Liver (tissue), 8 donors: ENCODE measurements at regions not wholly inside any gene's neighbourhood (a gene's known extent, or its start where the extent isn't known, plus 50 kb on each side); places are given as distances from the start of the nearest gene placed in this dataset.

ENCODE experiments used
- DNase-seq: peaks from one replicate; pipeline ENCODE4 v3.0.0-alpha.2; 2017; ENCODE audit warnings: low spot score
- H3K27ac ChIP-seq, 2 donors: one replicate each; pipeline ENCODE4 v1.7.0; 2013; ENCODE audit warnings: inconsistent platforms in 2 of 2, low read length in 2 of 2, control low read depth in 1 of 2, low read depth in 1 of 2, mild to moderate bottlenecking in 1 of 2
- H3K27me3 ChIP-seq, 4 donors: one replicate each; pipeline versions ENCODE4 v1.6.1 to v1.7.0; 2013; ENCODE audit warnings: low read length in 3 of 4, inconsistent platforms in 1 of 4, mild to moderate bottlenecking in 1 of 4, moderate library complexity in 1 of 4; ENCODE audit not compliant: control insufficient read depth in 4 of 4, insufficient read depth in 4 of 4
- H3K36me3 ChIP-seq, 4 donors: one replicate each; pipeline versions ENCODE4 v1.6.1 to v1.7.0; 2013; ENCODE audit warnings: low read length in 3 of 4, mild to moderate bottlenecking in 3 of 4, low read depth in 1 of 4, moderate library complexity in 1 of 4; ENCODE audit not compliant: control insufficient read depth in 4 of 4, insufficient read depth in 3 of 4
- H3K4me1 ChIP-seq, 4 donors: one replicate each; pipeline versions ENCODE4 v1.6.1 to v1.7.0; 2013; ENCODE audit warnings: low read length in 3 of 4, mild to moderate bottlenecking in 3 of 4, moderate library complexity in 1 of 4; ENCODE audit not compliant: control insufficient read depth in 4 of 4, insufficient read depth in 4 of 4
- H3K4me3 ChIP-seq, 3 donors: one replicate each; pipeline versions ENCODE4 v1.6.1 to v1.7.0; 2013; ENCODE audit warnings: low read length in 3 of 3, control low read depth in 1 of 3, low read depth in 1 of 3, mild to moderate bottlenecking in 1 of 3
- H3K9ac ChIP-seq, 2 donors: one replicate each; pipeline ENCODE4 v1.7.0; 2013; ENCODE audit warnings: low read length in 2 of 2, mild to moderate bottlenecking in 2 of 2, moderate library complexity in 2 of 2, control low read depth in 1 of 2, low read depth in 1 of 2
- H3K9me3 ChIP-seq, 4 donors: one replicate each; pipeline versions ENCODE4 v1.6.1 to v1.7.0; 2013; ENCODE audit warnings: low read length in 3 of 4; ENCODE audit not compliant: control insufficient read depth in 4 of 4
- EGR1 ChIP-seq, 2 donors: IDR thresholded peaks; 2 replicates each; pipeline ENCODE4 v1.6.1; 2016 to 2018; ENCODE audit warnings: antibody characterized with exemption in 2 of 2, low read depth in 2 of 2
- FOXA1 ChIP-seq: IDR thresholded peaks from 2 replicates; pipeline ENCODE4 v1.6.1; 2016; ENCODE audit warnings: antibody characterized with exemption
- FOXA2 ChIP-seq: IDR thresholded peaks from 2 replicates; pipeline ENCODE4 v1.6.1; 2016; ENCODE audit warnings: antibody characterized with exemption
- GABPA ChIP-seq, 2 donors: IDR thresholded peaks in 1 of 2; conservative IDR thresholded peaks in 1 of 2; 2 replicates each; pipeline ENCODE4 v1.6.1; 2016; ENCODE audit warnings: antibody characterized with exemption in 2 of 2, mild to moderate bottlenecking in 1 of 2, moderate library complexity in 1 of 2
- HNF4A ChIP-seq, 2 donors: conservative IDR thresholded peaks; 2 replicates each; pipeline ENCODE4 v1.6.1; 2016; ENCODE audit warnings: antibody characterized with exemption in 2 of 2, mild to moderate bottlenecking in 2 of 2
- HNF4G ChIP-seq: IDR thresholded peaks from 2 replicates; pipeline ENCODE4 v1.6.1; 2016; ENCODE audit warnings: antibody characterized with exemption
- JUND ChIP-seq, 2 donors: IDR thresholded peaks; 2 replicates each; pipeline ENCODE4 v1.6.1; 2016; ENCODE audit warnings: antibody characterized with exemption in 2 of 2
- NR2F2 ChIP-seq: IDR thresholded peaks from 2 replicates; pipeline ENCODE4 v1.6.1; 2016; ENCODE audit warnings: antibody characterized with exemption
- RAD21 ChIP-seq, 2 donors: IDR thresholded peaks; 2 replicates each; pipeline ENCODE4 v1.6.1; 2016; ENCODE audit warnings: antibody characterized with exemption in 2 of 2, mild to moderate bottlenecking in 2 of 2
- RXRA ChIP-seq, 2 donors: IDR thresholded peaks; 2 replicates each; pipeline ENCODE4 v1.6.1; 2017 to 2018; ENCODE audit warnings: antibody characterized with exemption in 2 of 2, mild to moderate bottlenecking in 1 of 2
- SP1 ChIP-seq: IDR thresholded peaks from 2 replicates; pipeline ENCODE4 v1.6.1; 2018; ENCODE audit warnings: antibody characterized with exemption, mild to moderate bottlenecking
- TAF1 ChIP-seq: conservative IDR thresholded peaks from 2 replicates; pipeline ENCODE4 v1.6.1; 2016; ENCODE audit warnings: antibody characterized with exemption, mild to moderate bottlenecking
- YY1 ChIP-seq: IDR thresholded peaks from 2 replicates; pipeline ENCODE4 v1.6.1; 2016; ENCODE audit warnings: antibody characterized with exemption, mild to moderate bottlenecking
- WGBS: extraction: QIAGEN DNeasy Blood & Tissue Kit; methylation state at CpG from one replicate; pipeline ENCODE4 v1.1.7; 2013; 5-methylcytosine and 5-hydroxymethylcytosine counted together
- TF ChIP-seq, protein P1 (sequence below): IDR thresholded peaks from 2 replicates; pipeline ENCODE4 v1.6.1; 2016; ENCODE audit warnings: antibody characterized with exemption
- TF ChIP-seq, protein P2 (sequence below): IDR thresholded peaks from 2 replicates; pipeline ENCODE4 v1.6.1; 2016; ENCODE audit warnings: antibody characterized with exemption, mild to moderate bottlenecking
- TF ChIP-seq, protein P3 (sequence below): fragments of 150-350 bp; IDR thresholded peaks from 2 replicates; pipeline ENCODE4 v1.5.1; 2017; ENCODE audit warnings: improper control_type of control experiment, low read depth, low read length; ENCODE audit not compliant: missing input control
- TF ChIP-seq, protein P4 (sequence below): IDR thresholded peaks from 2 replicates; pipeline ENCODE4 v1.6.1; 2016; ENCODE audit warnings: antibody characterized with exemption
- TF ChIP-seq, protein P5 (sequence below): IDR thresholded peaks from 2 replicates; pipeline ENCODE4 v1.6.1; 2016; ENCODE audit warnings: antibody characterized with exemption
- donor health status: healthy.
- donor health status: healthy.
- donor health status: healthy.
- donor health status: healthy.
- donor health status: healthy.

DNA sequence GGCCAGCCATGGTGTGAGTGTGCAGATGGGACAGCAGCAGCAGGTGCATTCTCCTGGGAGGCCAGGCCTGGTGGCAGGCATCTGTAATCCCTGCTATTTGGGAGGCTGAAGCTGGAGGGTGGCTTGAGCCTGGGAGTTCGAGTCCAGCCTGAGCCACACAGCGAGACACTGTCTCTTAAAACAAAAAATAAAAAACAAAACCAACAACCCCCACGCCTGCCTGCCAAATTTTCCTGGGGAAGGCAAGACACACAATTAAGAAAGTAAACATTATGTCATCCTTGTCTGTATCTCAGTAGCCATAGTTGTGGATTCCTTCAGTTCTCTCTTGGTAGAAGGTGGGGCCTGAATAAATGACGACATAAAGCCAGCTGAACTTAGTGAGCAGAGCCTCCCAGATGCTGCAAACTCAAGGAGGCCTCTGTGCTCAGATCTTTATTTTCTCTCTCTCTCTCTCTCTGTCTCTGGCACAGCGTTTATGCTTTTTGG, 57.6 kb upstream of the CD34 start:
- no peak for DNase-seq
- Histone ChIP-seq H3K4me3 (no peak overlapping the region), H3K36me3 (no peaks in the 10 kb centered on the region), H3K9ac (no peak overlapping the region), H3K27me3 (no peaks in the 10 kb centered on the region), H3K9me3 (peaks cover 0 to 4% (median 0%) of the 10 kb centered on the region in 4 donors), H3K27ac (no peak overlapping the region), H3K4me1 (peaks cover 4 to 8% (median 6%) of the 10 kb centered on the region in 4 donors)
- 83% methylated on average over 5 of the region's 5 CpGs for WGBS
- TF ChIP-seq, protein P1, sequence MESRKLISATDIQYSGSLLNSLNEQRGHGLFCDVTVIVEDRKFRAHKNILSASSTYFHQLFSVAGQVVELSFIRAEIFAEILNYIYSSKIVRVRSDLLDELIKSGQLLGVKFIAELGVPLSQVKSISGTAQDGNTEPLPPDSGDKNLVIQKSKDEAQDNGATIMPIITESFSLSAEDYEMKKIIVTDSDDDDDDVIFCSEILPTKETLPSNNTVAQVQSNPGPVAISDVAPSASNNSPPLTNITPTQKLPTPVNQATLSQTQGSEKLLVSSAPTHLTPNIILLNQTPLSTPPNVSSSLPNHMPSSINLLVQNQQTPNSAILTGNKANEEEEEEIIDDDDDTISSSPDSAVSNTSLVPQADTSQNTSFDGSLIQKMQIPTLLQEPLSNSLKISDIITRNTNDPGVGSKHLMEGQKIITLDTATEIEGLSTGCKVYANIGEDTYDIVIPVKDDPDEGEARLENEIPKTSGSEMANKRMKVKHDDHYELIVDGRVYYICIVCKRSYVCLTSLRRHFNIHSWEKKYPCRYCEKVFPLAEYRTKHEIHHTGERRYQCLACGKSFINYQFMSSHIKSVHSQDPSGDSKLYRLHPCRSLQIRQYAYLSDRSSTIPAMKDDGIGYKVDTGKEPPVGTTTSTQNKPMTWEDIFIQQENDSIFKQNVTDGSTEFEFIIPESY, result no peak
- TF ChIP-seq SP1, result no peak
- no peak for TF ChIP-seq NR2F2
- TF ChIP-seq, protein P2, sequence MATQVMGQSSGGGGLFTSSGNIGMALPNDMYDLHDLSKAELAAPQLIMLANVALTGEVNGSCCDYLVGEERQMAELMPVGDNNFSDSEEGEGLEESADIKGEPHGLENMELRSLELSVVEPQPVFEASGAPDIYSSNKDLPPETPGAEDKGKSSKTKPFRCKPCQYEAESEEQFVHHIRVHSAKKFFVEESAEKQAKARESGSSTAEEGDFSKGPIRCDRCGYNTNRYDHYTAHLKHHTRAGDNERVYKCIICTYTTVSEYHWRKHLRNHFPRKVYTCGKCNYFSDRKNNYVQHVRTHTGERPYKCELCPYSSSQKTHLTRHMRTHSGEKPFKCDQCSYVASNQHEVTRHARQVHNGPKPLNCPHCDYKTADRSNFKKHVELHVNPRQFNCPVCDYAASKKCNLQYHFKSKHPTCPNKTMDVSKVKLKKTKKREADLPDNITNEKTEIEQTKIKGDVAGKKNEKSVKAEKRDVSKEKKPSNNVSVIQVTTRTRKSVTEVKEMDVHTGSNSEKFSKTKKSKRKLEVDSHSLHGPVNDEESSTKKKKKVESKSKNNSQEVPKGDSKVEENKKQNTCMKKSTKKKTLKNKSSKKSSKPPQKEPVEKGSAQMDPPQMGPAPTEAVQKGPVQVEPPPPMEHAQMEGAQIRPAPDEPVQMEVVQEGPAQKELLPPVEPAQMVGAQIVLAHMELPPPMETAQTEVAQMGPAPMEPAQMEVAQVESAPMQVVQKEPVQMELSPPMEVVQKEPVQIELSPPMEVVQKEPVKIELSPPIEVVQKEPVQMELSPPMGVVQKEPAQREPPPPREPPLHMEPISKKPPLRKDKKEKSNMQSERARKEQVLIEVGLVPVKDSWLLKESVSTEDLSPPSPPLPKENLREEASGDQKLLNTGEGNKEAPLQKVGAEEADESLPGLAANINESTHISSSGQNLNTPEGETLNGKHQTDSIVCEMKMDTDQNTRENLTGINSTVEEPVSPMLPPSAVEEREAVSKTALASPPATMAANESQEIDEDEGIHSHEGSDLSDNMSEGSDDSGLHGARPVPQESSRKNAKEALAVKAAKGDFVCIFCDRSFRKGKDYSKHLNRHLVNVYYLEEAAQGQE, result no peak
- no peak for TF ChIP-seq HNF4G
- no peak for TF ChIP-seq RAD21 (IDR thresholded peaks at IDR 0.05)
- no peak for TF ChIP-seq RXRA (IDR thresholded peaks at IDR 0.05)
- TF ChIP-seq, protein P3, sequence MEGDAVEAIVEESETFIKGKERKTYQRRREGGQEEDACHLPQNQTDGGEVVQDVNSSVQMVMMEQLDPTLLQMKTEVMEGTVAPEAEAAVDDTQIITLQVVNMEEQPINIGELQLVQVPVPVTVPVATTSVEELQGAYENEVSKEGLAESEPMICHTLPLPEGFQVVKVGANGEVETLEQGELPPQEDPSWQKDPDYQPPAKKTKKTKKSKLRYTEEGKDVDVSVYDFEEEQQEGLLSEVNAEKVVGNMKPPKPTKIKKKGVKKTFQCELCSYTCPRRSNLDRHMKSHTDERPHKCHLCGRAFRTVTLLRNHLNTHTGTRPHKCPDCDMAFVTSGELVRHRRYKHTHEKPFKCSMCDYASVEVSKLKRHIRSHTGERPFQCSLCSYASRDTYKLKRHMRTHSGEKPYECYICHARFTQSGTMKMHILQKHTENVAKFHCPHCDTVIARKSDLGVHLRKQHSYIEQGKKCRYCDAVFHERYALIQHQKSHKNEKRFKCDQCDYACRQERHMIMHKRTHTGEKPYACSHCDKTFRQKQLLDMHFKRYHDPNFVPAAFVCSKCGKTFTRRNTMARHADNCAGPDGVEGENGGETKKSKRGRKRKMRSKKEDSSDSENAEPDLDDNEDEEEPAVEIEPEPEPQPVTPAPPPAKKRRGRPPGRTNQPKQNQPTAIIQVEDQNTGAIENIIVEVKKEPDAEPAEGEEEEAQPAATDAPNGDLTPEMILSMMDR, result no peak
- no peak for TF ChIP-seq HNF4A (conservative IDR thresholded peaks at IDR 0.05)
- no peak for TF ChIP-seq EGR1 (IDR thresholded peaks at IDR 0.05; ENCODE audit: low read depth in 2 of 2)
- no peak for TF ChIP-seq TAF1
- TF ChIP-seq, protein P4, sequence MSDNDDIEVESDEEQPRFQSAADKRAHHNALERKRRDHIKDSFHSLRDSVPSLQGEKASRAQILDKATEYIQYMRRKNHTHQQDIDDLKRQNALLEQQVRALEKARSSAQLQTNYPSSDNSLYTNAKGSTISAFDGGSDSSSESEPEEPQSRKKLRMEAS, result no peak
- no peak for TF ChIP-seq FOXA2
- TF ChIP-seq, protein P5, sequence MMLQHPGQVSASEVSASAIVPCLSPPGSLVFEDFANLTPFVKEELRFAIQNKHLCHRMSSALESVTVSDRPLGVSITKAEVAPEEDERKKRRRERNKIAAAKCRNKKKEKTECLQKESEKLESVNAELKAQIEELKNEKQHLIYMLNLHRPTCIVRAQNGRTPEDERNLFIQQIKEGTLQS, result no peak
- TF ChIP-seq JUND (IDR thresholded peaks at IDR 0.05), result no peak
- TF ChIP-seq FOXA1, result no peak
- TF ChIP-seq GABPA (IDR thresholded peaks at IDR 0.05 in 1 of 2, conservative IDR thresholded peaks at IDR 0.05 in 1 of 2), result no peak
- TF ChIP-seq YY1, result no peak
